HG02571 (cell line): ENCODE measurements at regions not wholly inside any gene's neighbourhood (a gene's known extent, or its start where the extent isn't known, plus 50 kb on each side); places are given as distances from the start of the nearest gene placed in this dataset.
"Not testable (repeated sequence)": the region's sequence is repeated elsewhere in the genome, so short reads cannot be mapped to it uniquely, and the experiment has no call there.

Source experiments
- ATAC-seq: cut with Tn5 transposase; IDR thresholded peaks from one replicate; pipeline ENCODE4 v1.9.1; 2021; ENCODE audit warnings: mild to moderate bottlenecking, moderate library complexity; ENCODE audit not compliant: unreplicated experiment

DNA sequence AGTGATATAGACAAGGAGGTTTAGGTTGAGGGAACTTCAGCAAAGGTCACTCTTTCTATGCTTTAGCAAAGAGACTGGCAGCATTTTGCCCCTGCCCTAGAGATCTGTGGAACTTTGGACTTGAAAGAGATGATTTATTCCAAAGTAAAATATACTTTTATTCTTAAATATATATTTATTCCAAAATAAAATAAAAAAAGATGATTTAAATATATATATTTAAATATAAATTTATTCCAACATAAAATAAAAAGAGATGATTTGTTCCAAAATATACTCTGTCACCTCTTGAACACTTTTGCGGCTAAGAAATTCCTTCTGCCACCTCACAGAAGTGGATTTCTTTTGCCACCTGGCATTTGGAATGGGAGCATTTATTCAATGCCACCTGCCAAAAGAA, 521.3 kb upstream of the CHORDC1 start:
- no peak for ATAC-seq

DNA sequence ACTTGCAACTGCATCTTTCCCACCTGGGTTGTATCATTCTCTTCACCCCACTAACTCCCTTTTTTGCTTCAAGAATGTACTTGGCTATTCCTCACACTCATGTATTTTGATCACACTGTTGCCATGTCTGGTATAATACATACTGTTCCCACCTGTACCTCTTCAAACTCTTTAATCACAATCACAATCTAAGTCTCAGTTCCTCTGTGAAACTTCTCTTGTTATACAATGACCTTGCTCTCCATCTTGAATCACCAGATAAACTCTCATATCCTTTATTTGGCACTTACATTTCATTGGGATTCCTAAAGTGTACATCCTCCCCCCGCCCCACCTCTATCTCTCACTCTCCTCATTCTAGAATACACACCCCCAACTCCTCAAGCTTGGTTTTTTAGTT, 516.0 kb upstream of the CHORDC1 start:
- ATAC-seq: no peak

DNA sequence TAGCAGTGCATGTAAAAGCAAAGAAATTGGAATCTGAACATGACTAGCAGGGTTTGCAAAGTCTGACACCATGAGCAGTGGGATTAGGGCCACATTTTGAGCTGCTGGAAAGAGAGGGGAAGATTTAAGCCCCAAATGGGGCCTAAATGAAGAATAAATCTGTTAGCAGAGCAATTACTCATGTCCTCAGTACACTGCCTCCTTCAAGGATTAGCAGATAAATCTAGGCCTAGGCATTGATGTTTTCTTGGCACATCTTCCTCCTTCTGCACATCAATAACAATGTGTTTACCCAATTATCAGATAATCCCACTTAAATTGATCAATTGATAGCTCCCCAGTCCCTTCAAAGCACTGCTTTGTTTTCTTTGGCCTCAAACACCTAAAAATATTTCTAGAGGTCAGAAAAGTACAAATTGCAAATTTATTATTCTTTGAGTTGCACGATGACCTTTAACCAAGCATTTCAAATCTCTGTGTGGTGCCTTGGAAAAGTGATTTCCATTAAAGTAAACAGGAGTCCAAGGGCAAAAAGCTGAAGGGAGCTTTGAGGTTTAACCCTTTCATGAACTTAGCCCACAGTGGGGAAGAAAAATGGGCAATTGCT, 514.7 kb upstream of the CHORDC1 start:
- ATAC-seq: no peak

DNA sequence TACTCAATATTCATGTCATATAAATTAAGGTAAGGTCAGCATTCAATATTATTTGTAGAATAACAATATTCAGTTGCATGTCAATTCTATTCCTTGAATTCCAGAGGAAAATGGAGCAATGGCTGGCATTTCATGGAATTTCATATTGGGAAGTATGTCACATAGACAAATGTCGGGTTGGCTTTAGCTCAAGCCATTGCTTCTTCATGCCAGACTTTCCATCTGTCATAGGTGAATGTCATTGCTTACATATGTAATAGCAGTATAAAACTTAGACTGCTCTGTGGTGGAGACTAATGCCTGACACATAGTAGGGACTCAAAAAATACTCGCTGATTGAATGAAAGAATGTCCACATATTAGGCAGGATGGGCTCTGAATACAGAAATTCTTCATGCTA, 509.6 kb upstream of the CHORDC1 start:
- no peak for ATAC-seq

DNA sequence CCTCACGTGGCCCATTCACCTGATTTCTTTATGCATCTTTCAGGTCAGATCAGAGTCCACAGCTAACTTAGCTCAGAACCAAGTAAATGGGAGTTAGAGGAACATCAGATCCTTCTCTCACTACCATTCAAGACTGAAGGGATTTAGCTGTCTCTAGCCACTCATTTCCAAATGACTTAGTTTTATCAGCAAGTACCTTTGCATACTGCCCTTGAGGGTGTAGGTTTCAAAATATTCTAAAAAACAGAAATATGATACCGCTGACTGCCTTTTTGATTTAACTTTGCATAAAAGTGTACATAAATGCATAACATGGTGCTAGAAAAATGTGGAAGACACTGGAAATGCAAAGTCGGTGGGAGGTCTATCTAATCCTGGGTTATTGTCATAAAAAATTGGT, 500.6 kb upstream of the CHORDC1 start:
- no peak for ATAC-seq

DNA sequence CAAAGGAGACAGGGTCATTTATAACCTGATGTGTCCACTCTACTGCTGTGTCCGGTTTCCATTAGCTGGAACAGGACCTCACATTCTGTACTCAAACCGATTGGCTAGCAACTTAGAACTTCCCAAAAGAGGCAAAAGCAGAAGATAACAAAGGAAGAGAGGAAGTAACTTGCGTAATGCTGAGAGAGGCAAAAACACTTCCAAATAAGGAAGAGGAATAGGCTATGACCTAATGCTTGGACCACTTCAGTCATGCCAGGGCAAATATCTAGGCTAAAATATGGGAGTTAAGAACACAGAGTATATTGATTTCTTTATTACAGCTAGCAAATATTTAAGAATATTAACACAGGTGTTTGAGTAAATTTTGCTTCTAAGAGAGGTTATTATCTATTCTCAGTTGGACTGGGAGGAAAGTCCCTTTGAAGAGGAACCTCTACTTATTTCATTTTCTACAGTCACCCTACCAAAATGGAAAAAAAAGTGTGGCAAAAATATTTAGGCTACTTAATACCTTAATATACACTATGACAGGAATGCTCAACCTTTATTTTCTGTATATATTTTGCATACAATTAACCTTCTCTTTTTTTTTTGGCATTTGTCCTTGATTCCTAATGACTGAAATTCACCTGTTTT, 499.8 kb upstream of the CHORDC1 start:
- ATAC-seq: no peak

DNA sequence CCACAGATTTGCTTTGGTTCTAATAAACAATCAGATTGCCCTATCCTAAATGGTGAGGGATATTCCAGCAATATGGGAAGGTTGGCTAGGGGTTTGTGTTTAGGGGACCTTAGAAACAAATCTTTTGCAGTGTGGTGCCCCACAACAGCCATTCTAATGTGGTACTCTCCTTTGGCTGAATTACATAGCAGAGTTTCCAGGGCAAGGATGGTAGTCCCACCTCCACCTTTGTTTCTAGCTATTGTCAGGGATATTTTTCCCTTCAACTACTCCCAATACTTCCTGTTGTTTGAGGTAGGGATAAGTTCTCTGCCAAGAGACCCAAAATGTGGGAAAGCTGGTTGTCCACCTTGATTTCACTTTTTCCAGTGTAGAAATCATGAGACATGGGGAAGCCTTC, 494.7 kb upstream of the CHORDC1 start:
- no peak for ATAC-seq

DNA sequence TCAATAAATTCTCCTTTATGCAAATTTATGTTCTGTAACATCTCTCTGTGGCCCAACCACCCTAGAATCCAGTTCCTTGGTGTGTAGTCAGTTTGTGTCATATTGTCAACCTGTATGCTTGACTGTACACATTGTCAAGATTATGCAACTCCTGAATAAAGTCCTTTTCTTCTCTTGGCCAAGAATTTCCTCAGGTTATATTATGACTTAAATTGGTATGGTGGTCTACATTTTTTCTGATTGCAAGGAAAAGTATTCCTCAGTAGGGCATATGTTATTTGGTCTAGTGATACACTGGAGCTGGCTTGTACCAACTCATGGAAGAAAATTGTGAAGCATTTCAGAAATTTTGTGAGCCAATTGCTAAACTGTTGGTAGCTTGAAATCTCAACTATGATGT, 482.8 kb upstream of the CHORDC1 start:
- no peak for ATAC-seq

DNA sequence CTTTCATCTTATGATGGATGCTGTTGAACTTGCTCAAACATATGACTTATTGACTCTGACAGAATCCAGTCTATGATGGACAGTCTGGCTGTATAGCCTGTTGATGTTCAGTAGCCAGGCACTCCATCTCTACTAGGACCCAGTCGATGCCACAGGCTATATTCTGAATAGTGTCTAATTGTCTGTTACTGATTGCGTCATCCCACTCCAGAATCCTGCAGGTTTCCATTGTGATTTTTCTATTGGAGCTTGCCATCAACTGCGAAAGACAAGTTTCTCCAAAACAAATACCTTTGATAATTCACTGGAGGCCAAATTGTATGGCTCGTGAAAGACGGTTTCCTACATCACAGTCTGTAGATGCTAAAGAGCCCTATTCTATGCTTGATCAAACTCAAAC, 481.7 kb upstream of the CHORDC1 start:
- ATAC-seq: no peak

DNA sequence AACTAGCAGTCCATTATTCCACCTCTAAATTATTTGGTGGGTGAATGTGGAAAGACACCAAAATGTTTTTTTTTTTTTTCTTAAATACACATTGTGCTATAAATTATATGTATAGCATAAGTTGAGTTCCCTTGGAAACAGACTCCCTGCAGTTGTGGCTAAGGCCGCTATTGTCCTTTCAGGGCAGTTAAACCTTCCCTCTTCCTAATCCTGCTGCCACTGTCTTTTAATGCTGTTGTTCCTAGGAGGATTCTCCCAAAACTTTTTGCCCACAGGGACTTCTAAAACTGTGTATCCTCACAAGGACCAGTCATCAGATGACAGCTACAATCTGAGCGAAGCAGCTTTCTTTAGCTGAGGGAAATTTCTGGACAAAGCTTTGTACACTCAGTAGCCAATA, 478.9 kb upstream of the CHORDC1 start:
- no peak for ATAC-seq

DNA sequence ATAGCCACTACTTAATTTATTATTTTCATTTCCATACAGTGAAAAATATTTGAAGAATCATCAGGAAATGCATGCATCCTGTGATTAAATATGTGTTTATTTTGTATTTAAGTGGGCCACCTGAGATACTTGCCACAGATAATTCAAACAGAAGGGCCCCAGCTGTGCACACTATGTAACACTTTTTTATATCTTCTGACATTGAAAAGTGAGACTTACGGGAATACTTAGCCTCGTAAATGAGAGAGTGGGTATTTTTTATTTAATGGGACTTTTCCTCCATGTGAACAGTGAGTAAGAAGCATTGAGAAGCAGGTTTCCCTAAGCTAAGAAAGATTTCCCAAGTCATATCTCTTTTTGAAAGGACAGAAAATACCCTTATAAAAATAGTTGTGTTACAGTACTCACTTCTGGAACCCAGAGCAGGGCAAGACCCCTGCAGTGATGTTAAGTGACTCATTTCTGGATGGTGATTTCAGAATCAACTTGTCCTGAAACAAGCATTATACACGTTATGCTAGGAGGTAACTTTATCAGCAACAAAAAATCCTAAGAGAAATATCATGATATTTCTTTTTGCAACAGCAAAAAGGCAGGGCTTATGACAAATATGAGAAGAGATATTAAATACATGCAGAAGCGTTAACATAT, 478.1 kb upstream of the CHORDC1 start:
- ATAC-seq: peak; percentile 73

DNA sequence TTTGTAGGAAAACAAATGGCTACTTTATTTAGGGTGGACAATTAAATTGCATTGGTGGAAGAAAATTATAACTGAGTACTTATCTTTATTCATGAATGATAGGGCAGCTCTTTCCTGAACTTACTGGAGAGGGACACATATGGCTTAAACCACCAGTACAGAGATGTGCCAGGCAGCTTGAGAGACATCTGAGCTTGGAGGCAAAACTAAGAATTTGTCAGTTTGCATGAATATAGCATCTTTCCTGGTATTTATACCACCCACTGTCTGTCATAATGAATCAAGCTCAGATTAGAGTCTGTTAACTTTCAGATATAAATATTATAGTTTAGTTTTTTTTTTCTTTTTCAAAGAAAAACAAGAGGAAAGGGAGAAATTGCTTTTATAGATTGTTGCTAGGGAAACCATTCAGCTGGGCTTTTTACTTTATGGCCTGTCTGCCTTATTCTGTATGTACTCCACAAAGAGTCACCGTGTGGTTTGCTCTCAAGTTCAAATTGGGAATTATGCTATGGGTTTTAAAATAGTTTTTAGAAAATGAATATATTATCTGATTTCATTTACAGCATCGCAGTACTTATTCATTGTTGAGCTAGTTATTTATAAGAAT, 477.0 kb upstream of the CHORDC1 start:
- ATAC-seq: no peak

DNA sequence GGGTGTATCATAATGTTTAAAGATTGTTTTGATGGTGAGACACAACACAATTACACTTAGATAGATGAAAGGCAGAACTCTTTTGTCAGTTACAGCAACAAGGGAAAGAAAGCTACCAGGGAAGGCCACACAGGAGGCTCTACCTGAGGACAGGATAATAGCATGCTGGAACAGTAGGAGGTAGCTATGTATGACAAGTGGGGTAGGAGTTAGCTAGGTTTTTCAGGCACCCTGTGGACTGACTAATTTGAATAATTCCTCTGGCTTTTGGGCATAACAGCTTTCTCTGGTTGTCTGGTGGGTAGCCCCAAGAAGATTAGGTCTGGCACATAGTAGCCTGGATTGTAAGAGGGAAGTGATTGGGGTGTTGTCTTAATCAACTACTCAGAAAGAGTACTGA, 475.4 kb upstream of the CHORDC1 start:
- no peak for ATAC-seq

DNA sequence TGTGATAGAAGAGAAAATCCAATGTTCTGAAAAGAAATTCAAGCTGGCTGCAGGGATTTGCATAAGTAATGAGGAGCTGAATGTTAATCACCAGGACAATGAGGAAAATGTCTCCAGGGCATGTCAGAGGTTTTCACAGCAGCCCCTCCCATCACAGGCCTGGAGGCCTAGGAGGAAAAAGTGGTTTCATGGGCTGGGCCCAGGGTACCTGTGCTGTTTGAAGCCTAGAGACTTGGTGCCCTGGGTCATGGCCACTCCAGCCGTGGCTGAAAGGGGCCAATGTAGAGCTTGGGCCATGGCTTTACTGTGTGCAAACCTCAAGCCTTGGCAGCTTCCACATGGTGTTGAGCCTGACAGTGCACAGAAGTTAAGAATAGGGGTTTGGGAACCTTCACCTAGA, 452.6 kb upstream of the CHORDC1 start:
- not testable (repeated sequence) for ATAC-seq

DNA sequence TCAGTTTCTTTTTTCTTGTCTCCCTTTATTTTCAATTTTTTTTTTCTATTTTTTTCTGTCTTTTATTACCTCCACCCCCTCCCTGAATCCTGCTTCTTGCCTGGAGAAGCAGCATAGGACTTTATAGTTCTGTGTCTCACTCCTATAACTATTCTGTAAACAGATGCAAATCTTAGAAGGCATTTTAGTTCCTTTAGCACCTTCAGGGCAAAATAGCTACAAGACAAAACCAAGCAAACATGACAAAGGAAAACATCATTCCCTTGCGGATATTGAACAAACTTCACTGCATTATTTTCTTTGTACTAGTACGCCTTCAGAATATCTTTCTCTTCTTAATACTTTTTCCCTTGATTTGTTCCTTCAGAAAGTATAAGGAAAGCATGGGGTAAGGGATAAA, 446.2 kb upstream of the CHORDC1 start:
- no peak for ATAC-seq

DNA sequence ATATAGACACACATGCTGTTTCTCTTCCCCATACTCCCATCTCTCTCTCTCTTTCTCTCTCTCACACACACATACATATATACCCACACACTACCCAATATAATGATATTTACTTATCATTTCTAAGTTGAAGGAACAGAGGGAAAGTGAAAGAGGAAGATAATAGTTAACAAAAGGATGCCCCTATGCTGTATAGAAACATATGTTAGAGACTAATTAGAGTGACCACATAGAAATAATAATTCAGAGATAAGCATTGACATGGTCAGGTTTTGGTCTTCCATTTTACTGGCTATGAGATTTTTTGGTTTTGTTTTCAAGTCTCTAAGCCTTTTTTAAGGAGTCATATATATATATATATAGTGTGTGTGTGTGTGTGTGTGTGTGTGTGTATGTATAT, 445.7 kb upstream of the CHORDC1 start:
- ATAC-seq: no peak

DNA sequence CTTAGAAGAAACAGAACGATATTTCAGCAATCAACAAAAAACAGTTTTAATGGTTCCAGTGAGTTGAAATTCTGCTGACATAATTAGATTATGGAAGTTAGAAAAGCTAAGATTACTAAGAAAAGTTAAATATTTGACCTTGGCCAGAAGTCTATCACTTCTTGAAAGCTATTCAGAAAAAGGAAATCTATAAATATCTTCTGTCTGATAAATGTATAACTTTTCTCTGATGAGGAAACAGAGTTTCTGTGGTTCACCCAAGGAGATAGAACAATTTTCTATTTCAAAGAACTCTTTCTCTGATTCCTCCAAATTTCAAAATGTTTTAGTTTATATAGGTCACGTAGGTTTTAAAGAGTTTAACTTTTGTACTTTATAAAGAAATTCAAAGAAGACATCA, 438.4 kb upstream of the CHORDC1 start:
- ATAC-seq: no peak

DNA sequence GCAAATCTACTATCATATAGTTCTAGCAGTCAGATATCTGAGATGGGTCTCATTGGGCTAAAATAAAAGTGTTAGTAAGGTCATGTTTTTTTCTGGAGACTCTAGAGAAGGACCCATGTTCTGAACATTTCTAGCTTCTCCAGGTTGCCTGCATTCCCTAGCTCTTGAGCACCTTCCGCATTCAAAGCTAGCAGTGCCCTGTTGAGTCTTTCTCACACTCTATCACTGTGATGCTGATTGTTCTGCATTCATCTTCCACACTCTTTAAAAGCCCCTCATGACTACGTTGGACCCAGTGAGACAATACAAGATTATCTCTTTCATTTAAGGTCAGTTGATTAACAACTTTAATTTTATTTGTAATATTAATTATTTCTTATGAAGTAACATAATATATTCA, 433.3 kb upstream of the CHORDC1 start:
- no peak for ATAC-seq

DNA sequence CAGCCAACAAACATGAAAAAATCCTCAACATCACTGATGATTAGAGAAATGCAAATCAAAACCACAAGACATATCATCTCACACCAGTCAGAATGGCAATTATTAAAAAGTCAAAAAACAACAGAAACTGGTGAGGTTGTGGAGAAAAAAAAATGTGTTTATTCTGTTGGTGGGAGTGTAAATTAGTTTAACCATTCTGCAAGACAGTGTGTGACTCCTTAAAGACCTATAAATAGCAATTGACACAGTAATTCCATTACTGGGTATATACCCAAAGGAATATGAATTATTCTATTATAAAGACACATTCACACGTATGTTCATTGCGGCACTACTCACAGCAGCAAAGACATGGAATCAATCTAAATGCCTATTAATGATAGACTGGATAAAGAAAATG, 427.3 kb upstream of the CHORDC1 start:
- ATAC-seq: no peak

DNA sequence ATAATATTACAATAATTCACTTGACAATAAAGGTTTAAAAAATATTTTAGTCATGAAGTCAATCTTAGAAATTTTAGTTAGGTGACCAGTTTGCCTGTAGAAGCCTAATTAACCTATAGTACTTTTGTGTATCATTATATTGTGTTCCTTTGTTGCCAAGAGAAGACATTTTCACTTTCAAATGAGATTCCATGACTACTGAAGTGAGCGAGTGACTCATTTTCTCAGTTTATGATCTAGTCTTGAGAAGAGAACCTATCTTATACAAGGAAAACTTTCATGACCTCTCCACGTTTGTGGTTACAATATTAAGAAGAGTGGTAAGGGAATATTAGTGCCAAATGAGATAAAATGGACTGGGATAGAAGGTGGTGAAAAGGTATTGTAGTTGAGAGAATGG, 423.9 kb upstream of the CHORDC1 start:
- no peak for ATAC-seq

DNA sequence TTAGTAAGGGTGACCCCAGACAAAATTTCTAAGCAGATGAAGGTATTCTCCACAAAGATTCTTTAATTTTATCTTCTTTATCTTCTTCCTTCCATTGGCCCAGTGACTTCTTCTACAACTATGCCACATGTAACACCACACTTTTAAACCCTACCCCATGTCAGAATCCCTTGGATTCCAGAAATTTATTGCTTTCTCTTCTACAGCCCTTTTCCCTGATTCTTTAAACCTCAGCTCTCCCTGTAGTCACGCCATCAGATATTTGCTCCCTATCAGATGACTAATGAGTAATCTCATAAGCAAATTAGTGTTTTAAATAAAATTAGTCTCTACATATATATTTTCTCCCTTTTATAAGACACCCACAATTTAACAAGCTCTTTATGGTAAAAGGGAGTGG, 423.4 kb upstream of the CHORDC1 start:
- no peak for ATAC-seq

DNA sequence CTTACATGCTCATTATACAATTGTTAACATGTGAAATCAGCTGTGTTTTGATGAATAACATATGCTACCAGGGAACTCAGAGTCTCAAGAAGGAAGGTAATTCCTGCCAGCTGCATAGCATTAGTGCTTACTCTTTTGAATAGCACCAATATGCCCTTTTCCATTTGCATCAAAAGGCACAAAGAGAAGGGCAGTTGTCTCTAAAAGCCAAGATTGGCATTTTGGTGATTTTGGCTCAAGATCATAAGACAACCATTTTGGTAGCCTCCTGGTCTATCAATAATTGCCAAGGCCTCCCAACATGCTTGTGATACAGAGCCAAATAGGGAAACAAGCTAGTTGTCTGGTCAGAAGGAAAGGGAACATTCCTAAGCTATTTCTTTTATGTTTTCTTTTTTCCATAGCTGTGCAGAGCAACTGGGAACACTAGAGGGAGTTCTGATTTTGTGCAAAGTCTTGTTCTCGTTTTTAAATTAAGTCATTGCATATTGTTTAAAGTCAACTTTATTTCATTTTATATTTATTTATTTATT, 416.7 kb upstream of the CHORDC1 start:
- ATAC-seq: no peak
